GM12878 (cell line): ENCODE measurements at regions not wholly inside any gene's neighbourhood (a gene's known extent, or its start where the extent isn't known, plus 50 kb on each side); places are given as distances from the start of the nearest gene placed in this dataset.

Source experiments
- ATAC-seq: fragments of 200-7000 bp; cut with Tn5 transposase; 3 replicates; pipeline ENCODE4 v1.9.1; 2020; ENCODE audit warnings: mild to moderate bottlenecking, moderate library complexity
- BruUV-seq: library from RNA; stranded (reverse); fragments of 400-500 nt; replicated peaks from 2 replicates; lab custom pipeline; 2021; lab: Mats Ljungman, UMichigan
- CTCF ChIA-PET: fragments of 300-600 bp; sonication (Branson Sonifier 250); formaldehyde crosslinking; extraction: SDS; loops from one replicate; lab custom pipeline; 2021; ENCODE audit warnings: inconsistent platforms; lab: Yijun Ruan, JAX
- POLR2A ChIA-PET: fragments of 350-600 bp; formaldehyde crosslinking; extraction: SDS; loops from one replicate; lab custom pipeline; 2021; ENCODE audit warnings: inconsistent platforms; lab: Charles Lee
- RAD21 ChIA-PET: fragments of 300-600 bp; sonication (Branson Sonifier 250); formaldehyde crosslinking; loops from one replicate; lab custom pipeline; 2023; ENCODE audit warnings: antibody characterized with exemption; ENCODE audit not compliant: unreplicated experiment; lab: Charles Lee
- SMC1A ChIA-PET: fragments of 300-600 bp; sonication (Branson Sonifier 250); formaldehyde crosslinking; loops from one replicate; lab custom pipeline; 2023; ENCODE audit not compliant: unreplicated experiment, uncharacterized antibody; lab: Charles Lee
- DNase-seq: peaks from one replicate; pipeline ENCODE4 v3.0.0-alpha.2; 2011; ENCODE audit warnings: low read depth, low spot score
- FAIRE-seq: peaks from 3 replicates; lab custom pipeline; 2011; peaks lifted over from hg19 to GRCh38; lab: Jason Lieb, UNC
- H2AFZ ChIP-seq: 2 replicates; pipeline ENCODE4 v1.6.0; 2011; ENCODE audit warnings: low read depth, low read length, control low read depth; ENCODE audit not compliant: control insufficient read depth
- H3K27ac ChIP-seq: 2 replicates; pipeline ENCODE4 v1.5.1; 2011; ENCODE audit warnings: control low read depth; ENCODE audit not compliant: control insufficient read depth, insufficient read depth
- H3K27me3 ChIP-seq, 2 experiments: replicated peaks in 1 of 2; 2 replicates each; pipeline versions ENCODE4 v1.6.0 to v1.6.1; 2011; ENCODE audit warnings: low read length in 1 of 2; ENCODE audit not compliant: control insufficient read depth in 2 of 2, insufficient read depth in 2 of 2
- H3K36me3 ChIP-seq, 2 experiments: 2 replicates each; pipeline ENCODE4 v1.5.1; 2011; ENCODE audit warnings: low read length in 1 of 2; ENCODE audit not compliant: control insufficient read depth in 2 of 2, insufficient read depth in 2 of 2
- H3K4me1 ChIP-seq: 2 replicates; pipeline ENCODE4 v1.6.1; 2011; ENCODE audit warnings: mild to moderate bottlenecking, low read length, moderate library complexity, mixed read lengths; ENCODE audit not compliant: control insufficient read depth, insufficient read depth
- H3K4me2 ChIP-seq: 2 replicates; pipeline ENCODE4 v1.6.0; 2011; ENCODE audit warnings: control low read depth; ENCODE audit not compliant: control insufficient read depth, insufficient read depth
- H3K4me3 ChIP-seq: fragments of 200-600 bp; sonication (generic); 2 replicates; pipeline ENCODE4 v1.5.1; 2016
- H3K79me2 ChIP-seq: 2 replicates; pipeline ENCODE4 v1.6.0; 2011; ENCODE audit warnings: low read length; ENCODE audit not compliant: control insufficient read depth, insufficient read depth
- H3K9ac ChIP-seq: 2 replicates; pipeline ENCODE4 v1.8.0; 2011; ENCODE audit warnings: low read length, control low read depth, mixed read lengths; ENCODE audit not compliant: control insufficient read depth, insufficient read depth
- H3K9me3 ChIP-seq: replicated peaks from 3 replicates; pipeline ENCODE4 v1.5.1; 2011; ENCODE audit warnings: mild to moderate bottlenecking, low read length; ENCODE audit not compliant: control insufficient read depth, insufficient read depth
- H4K20me1 ChIP-seq: 2 replicates; pipeline ENCODE4 v1.6.0; 2011; ENCODE audit not compliant: control insufficient read depth, insufficient read depth
- BCL11A ChIP-seq: IDR thresholded peaks from 2 replicates; pipeline ENCODE4 v1.6.1; 2011; ENCODE audit warnings: low read depth, low read length
- CEBPB ChIP-seq, 2 experiments: fragments of 150-350 bp in 1 of 2; IDR thresholded peaks; 2 replicates each; pipeline ENCODE4 v1.6.1; 2012 to 2014; ENCODE audit warnings: low read depth in 2 of 2, low read length in 2 of 2, borderline replicate concordance in 1 of 2, inconsistent platforms in 1 of 2
- NR2F1 ChIP-seq: fragments of 450-650 bp; conservative IDR thresholded peaks from 2 replicates; pipeline ENCODE4 v1.6.1; 2017; ENCODE audit warnings: mild to moderate bottlenecking
- RAD21 ChIP-seq: IDR thresholded peaks from 2 replicates; pipeline ENCODE4 v1.6.1; 2011; ENCODE audit warnings: mild to moderate bottlenecking, low read depth, low read length, moderate library complexity; ENCODE audit not compliant: insufficient read depth
- RFX5 ChIP-seq: IDR thresholded peaks from 2 replicates; pipeline ENCODE4 v1.6.1; 2011; ENCODE audit warnings: low read depth, low read length, improper control_type of control experiment
- SUPT20H ChIP-seq: IDR thresholded peaks from 2 replicates; pipeline ENCODE4 v1.6.1; 2011; ENCODE audit warnings: low read depth, mild to moderate bottlenecking, low read length, moderate library complexity, borderline replicate concordance; ENCODE audit not compliant: control insufficient read depth
- TBL1XR1 ChIP-seq: IDR thresholded peaks from 2 replicates; pipeline ENCODE4 v1.6.1; 2012; ENCODE audit warnings: low read depth, low read length, improper control_type of control experiment
- TCF7 ChIP-seq: IDR thresholded peaks from 2 replicates; pipeline ENCODE4 v1.6.1; 2014; ENCODE audit warnings: antibody characterized with exemption, borderline replicate concordance
- WGBS: methylation state at CpG from one replicate; pipeline ENCODE4 v1.1.6; 2016; ENCODE audit warnings: low lambda C conversion rate; ENCODE audit not compliant: insufficient replicate concordance, insufficient coverage; ENCODE audit errors: missing lambda C conversion rate; 5-methylcytosine and 5-hydroxymethylcytosine counted together
- in situ Hi-C: fragments of 300-500 bp; cut with MboI; formaldehyde crosslinking; loops from 9 replicates; pipeline ENCODE4 v1.14.3; 2018; ENCODE audit warnings: mixed read lengths
- intact Hi-C: fragments of 100-400 bp; cut with micrococcal nuclease; formaldehyde crosslinking; loops from one replicate; pipeline ENCODE4 v1.14.2; 2022; ENCODE audit not compliant: unreplicated experiment
- TF ChIP-seq, protein P1 (sequence below), 3 experiments: IDR thresholded peaks in 2 of 3; conservative IDR thresholded peaks in 1 of 3; 2 replicates each; pipeline ENCODE4 v1.5.1; 2011; ENCODE audit warnings: low read depth in 3 of 3, low read length in 3 of 3, mild to moderate bottlenecking in 3 of 3, control low read depth in 2 of 3, moderate library complexity in 2 of 3, inconsistent platforms in 1 of 3, mixed read lengths in 1 of 3; ENCODE audit not compliant: control insufficient read depth in 2 of 3, insufficient read depth in 1 of 3; ENCODE audit errors: extremely low read depth in 1 of 3
- TF ChIP-seq, protein P2 (sequence below): IDR thresholded peaks from 2 replicates; pipeline ENCODE4 v1.6.1; 2012; ENCODE audit warnings: low read depth, low read length, improper control_type of control experiment

DNA sequence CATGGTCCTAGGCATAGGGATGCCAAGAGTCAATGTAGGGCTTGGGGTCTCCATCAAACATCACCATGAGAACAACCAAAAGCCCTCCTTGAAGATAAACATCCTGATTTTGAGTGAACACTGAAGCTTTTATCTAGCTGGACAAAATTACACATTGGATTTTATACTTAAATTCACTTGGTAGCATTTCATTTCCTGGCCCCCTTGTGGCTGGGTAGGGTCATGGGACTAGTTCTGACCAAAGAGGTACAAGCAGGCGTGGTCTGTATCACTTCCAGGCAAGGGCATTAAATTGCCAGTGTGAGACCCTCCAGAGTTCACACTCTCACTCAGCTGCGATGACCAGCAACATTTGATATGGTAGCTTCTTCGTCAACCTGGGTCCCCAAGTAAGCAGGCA lies 320.3 kb downstream of the ACTL7B start:
- ChIA-PET CTCF (interaction anchor here (1.8 kb wide), 1 partner anchor 29 kb away, joined by 6 read pairs; no protein-coding TSS in a partner anchor), RAD21 (no interaction called here), POLR2A (no interaction called here), SMC1A (no interaction called here)
- Histone ChIP-seq H3K4me2 (no peak overlapping the region), H3K4me1 (no peaks in the 10 kb centered on the region), H3K27ac (no peak overlapping the region), H3K79me2 (no peaks in the 10 kb centered on the region), H2AFZ (no peak overlapping the region), H3K4me3 (no peak overlapping the region), H3K36me3 (no peaks in the 10 kb centered on the region), H3K9ac (no peak overlapping the region), H3K9me3 (no peaks in the 10 kb centered on the region), H3K27me3 (no peaks in the 10 kb centered on the region), H4K20me1 (no peaks in the 10 kb centered on the region)
- peak; percentile 11; the same call in 1 of the 2 replicates for TF ChIP-seq RAD21
- TF ChIP-seq, protein P1, sequence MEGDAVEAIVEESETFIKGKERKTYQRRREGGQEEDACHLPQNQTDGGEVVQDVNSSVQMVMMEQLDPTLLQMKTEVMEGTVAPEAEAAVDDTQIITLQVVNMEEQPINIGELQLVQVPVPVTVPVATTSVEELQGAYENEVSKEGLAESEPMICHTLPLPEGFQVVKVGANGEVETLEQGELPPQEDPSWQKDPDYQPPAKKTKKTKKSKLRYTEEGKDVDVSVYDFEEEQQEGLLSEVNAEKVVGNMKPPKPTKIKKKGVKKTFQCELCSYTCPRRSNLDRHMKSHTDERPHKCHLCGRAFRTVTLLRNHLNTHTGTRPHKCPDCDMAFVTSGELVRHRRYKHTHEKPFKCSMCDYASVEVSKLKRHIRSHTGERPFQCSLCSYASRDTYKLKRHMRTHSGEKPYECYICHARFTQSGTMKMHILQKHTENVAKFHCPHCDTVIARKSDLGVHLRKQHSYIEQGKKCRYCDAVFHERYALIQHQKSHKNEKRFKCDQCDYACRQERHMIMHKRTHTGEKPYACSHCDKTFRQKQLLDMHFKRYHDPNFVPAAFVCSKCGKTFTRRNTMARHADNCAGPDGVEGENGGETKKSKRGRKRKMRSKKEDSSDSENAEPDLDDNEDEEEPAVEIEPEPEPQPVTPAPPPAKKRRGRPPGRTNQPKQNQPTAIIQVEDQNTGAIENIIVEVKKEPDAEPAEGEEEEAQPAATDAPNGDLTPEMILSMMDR (IDR thresholded peaks at IDR 0.05 in 2 of 3, conservative IDR thresholded peaks at IDR 0.05 in 1 of 3; ENCODE audit: control insufficient read depth in 2 of 3, extremely low read depth in 1 of 3, insufficient read depth in 1 of 3, low read depth in 3 of 3, low read length in 3 of 3): peak in 2 of 3 experiments; percentile 49 to 50; a peak in 3 of 6 replicates
- TF ChIP-seq RFX5: no peak
- TF ChIP-seq TCF7: no peak
- no peak for TF ChIP-seq CEBPB (IDR thresholded peaks at IDR 0.05; ENCODE audit: borderline replicate concordance in 1 of 2, low read depth in 2 of 2, low read length in 2 of 2)
- FAIRE-seq (no peak), ATAC-seq (peak; percentile 70), DNase-seq (no peak)
- BruUV-seq: no TSS peak
- in situ Hi-C loops (no loop called here), intact Hi-C loops (no loop called here)
- 12% methylated on average over 3 of the region's 3 CpGs for WGBS

DNA sequence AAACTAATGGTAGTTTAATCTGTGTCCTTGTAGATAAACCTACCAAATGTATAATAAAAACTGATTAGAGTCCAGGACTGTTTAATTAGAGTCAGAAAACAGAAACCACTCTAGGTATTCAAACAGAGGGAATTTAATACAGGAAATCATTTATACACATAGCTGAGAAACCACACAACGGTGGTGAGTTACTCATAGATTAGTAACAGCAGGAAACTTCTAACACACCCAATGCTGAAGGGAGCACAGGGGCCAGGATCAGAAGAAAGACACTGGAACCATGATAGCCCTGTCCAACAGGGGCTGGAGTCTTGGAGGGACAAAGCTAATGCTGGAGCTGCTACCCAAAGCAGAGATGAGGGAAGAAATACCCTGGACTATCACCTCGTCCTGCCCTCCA lies 321.0 kb downstream of the ACTL7B start:
- RAD21 ChIA-PET: no interaction called here
- H4K20me1 ChIP-seq: no peaks in the 10 kb centered on the region
- H2AFZ ChIP-seq: no peak overlapping the region
- 0% methylated on average over 2 of the region's 2 CpGs for WGBS
- H3K27ac ChIP-seq: no peak overlapping the region
- no peaks in the 10 kb centered on the region for H3K9me3 ChIP-seq
- no TSS peak for BruUV-seq
- CTCF ChIA-PET: interaction anchor here (1.6 kb wide), 1 partner anchor 1069 kb away, joined by 3 read pairs; no protein-coding TSS in a partner anchor
- in situ Hi-C loops (no loop called here), intact Hi-C loops (no loop called here)
- no peaks in the 10 kb centered on the region for H3K36me3 ChIP-seq
- DNase-seq (no peak), FAIRE-seq (no peak), ATAC-seq (no peak)
- H3K4me1 ChIP-seq: no peaks in the 10 kb centered on the region
- SMC1A ChIA-PET: no interaction called here
- H3K4me3 ChIP-seq: no peak overlapping the region
- POLR2A ChIA-PET: no interaction called here
- H3K27me3 ChIP-seq: no peaks in the 10 kb centered on the region
- TF ChIP-seq SUPT20H (no peak), BCL11A (no peak), NR2F1 (no peak), TBL1XR1 (no peak)
- TF ChIP-seq, protein P2, sequence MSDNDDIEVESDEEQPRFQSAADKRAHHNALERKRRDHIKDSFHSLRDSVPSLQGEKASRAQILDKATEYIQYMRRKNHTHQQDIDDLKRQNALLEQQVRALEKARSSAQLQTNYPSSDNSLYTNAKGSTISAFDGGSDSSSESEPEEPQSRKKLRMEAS: no peak
- H3K79me2 ChIP-seq: no peaks in the 10 kb centered on the region
- H3K9ac ChIP-seq: no peak overlapping the region
- no peak overlapping the region for H3K4me2 ChIP-seq
